HL-60 (cell line): ENCODE measurements at regions not wholly inside any gene's neighbourhood (a gene's known extent, or its start where the extent isn't known, plus 50 kb on each side); places are given as distances from the start of the nearest gene placed in this dataset.

ENCODE experiments used
- CTCF ChIP-seq: IDR thresholded peaks from one replicate; pipeline ENCODE4 v1.5.1; 2011; ENCODE audit warnings: low read length, control low read depth, inconsistent platforms; ENCODE audit not compliant: insufficient read depth
- POLR2AphosphoS5 ChIP-seq: IDR thresholded peaks from 2 replicates; pipeline ENCODE4 v1.6.1; 2012; ENCODE audit warnings: low read depth
- TF ChIP-seq, protein P1 (sequence below): IDR thresholded peaks from 2 replicates; pipeline ENCODE4 v1.6.1; 2012; ENCODE audit warnings: low read depth; ENCODE audit not compliant: insufficient replicate concordance

DNA sequence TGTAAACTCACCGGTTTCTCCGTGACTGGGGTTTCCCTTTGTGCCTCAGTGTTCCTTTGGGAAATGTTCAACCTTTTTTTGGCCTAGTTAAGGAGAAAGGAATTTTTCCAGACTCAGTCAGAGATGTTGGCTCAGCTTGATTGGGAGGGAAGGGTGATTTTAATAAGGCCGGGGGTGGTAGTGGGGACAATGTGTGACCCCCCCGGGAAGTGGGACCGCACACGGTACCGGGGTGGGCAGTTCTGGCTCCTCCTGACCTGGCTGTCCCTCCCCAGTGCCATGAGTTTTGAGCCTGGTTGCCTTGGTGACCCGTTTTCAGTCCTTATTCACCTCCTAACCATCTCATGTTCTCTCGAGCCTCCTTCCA lies 132.7 kb downstream of the SNX5 start:
- no peak for TF ChIP-seq CTCF
- no peak for TF ChIP-seq POLR2AphosphoS5
- TF ChIP-seq, protein P1, sequence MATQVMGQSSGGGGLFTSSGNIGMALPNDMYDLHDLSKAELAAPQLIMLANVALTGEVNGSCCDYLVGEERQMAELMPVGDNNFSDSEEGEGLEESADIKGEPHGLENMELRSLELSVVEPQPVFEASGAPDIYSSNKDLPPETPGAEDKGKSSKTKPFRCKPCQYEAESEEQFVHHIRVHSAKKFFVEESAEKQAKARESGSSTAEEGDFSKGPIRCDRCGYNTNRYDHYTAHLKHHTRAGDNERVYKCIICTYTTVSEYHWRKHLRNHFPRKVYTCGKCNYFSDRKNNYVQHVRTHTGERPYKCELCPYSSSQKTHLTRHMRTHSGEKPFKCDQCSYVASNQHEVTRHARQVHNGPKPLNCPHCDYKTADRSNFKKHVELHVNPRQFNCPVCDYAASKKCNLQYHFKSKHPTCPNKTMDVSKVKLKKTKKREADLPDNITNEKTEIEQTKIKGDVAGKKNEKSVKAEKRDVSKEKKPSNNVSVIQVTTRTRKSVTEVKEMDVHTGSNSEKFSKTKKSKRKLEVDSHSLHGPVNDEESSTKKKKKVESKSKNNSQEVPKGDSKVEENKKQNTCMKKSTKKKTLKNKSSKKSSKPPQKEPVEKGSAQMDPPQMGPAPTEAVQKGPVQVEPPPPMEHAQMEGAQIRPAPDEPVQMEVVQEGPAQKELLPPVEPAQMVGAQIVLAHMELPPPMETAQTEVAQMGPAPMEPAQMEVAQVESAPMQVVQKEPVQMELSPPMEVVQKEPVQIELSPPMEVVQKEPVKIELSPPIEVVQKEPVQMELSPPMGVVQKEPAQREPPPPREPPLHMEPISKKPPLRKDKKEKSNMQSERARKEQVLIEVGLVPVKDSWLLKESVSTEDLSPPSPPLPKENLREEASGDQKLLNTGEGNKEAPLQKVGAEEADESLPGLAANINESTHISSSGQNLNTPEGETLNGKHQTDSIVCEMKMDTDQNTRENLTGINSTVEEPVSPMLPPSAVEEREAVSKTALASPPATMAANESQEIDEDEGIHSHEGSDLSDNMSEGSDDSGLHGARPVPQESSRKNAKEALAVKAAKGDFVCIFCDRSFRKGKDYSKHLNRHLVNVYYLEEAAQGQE, result no peak
